ENCODE measurements at regions not wholly inside any gene's neighbourhood (a gene's known extent, or its start where the extent isn't known, plus 50 kb on each side); places are given as distances from the start of the nearest gene placed in this dataset.

GRCh38 chr4:54574500-54574899 lies 83.3 kb upstream of the KIT start:
- POLR2A ChIA-PET = no interaction called here
- Histone ChIP-seq H3K4me3 (replicated peaks in 1 of 3; ENCODE audit: insufficient read depth in 1 of 3, low read depth in 1 of 3, low read length in 3 of 3) (no peak overlapping the region), H2AFZ (ENCODE audit: low read depth, low read length) (no peak overlapping the region), H3K9me3 (replicated peaks; ENCODE audit: control insufficient read depth, insufficient read depth, low read length) (no peaks in the 10 kb centered on the region), H3K79me2 (ENCODE audit: control insufficient read depth, insufficient read depth, low read length) (no peaks in the 10 kb centered on the region), H3K4me1 (ENCODE audit: control insufficient read depth, extremely low read depth, insufficient read depth, low read length) (no peaks in the 10 kb centered on the region), H4K20me1 (replicated peaks; ENCODE audit: control insufficient read depth, extremely low read depth, insufficient read depth, low read length) (no peaks in the 10 kb centered on the region), H3K36me3 (ENCODE audit: control insufficient read depth in 2 of 2, extremely low read depth in 1 of 2, insufficient read depth in 2 of 2, low read length in 2 of 2) (no peaks in the 10 kb centered on the region), H3K27me3 (ENCODE audit: control insufficient read depth in 2 of 2, insufficient read depth in 2 of 2, low read length in 2 of 2) (no peaks in the 10 kb centered on the region), H3K9ac (replicated peaks; ENCODE audit: extremely low read depth, insufficient read depth, low read length) (no peak overlapping the region), H3K27ac (ENCODE audit: insufficient read depth, low read depth, low read length) (no peak overlapping the region), H3K4me2 (ENCODE audit: insufficient read depth, low read length) (no peak overlapping the region), H3K9me1 (replicated peaks; ENCODE audit: control insufficient read depth, extremely low read depth, insufficient read depth, low read length) (no peaks in the 10 kb centered on the region)
- dilution Hi-C loops (cut with MboI; ENCODE audit: extremely low pct_ligation_motif_present, low sequenced_read_pairs) = no loop called here
- DNase-seq (ENCODE audit: low read depth, low spot score) = no peak
- intact Hi-C loops (cut with micrococcal nuclease) = no loop called here
- no TSS peak for BruUV-seq (replicated peaks)
- CTCF ChIA-PET = no interaction called here
- no peak for FAIRE-seq
- no peak for TF ChIP-seq POLR2A (IDR thresholded peaks at IDR 0.05; ENCODE audit: low read depth, low read length)
- TF ChIP-seq GATA2 (IDR thresholded peaks at IDR 0.05; ENCODE audit: insufficient read depth, insufficient read length, low read depth, low read length) = no peak
- no peak for TF ChIP-seq EZH2 (IDR thresholded peaks at IDR 0.05; ENCODE audit: borderline replicate concordance, low read depth, low read length, severe bottlenecking)
- TF ChIP-seq, protein P1, sequence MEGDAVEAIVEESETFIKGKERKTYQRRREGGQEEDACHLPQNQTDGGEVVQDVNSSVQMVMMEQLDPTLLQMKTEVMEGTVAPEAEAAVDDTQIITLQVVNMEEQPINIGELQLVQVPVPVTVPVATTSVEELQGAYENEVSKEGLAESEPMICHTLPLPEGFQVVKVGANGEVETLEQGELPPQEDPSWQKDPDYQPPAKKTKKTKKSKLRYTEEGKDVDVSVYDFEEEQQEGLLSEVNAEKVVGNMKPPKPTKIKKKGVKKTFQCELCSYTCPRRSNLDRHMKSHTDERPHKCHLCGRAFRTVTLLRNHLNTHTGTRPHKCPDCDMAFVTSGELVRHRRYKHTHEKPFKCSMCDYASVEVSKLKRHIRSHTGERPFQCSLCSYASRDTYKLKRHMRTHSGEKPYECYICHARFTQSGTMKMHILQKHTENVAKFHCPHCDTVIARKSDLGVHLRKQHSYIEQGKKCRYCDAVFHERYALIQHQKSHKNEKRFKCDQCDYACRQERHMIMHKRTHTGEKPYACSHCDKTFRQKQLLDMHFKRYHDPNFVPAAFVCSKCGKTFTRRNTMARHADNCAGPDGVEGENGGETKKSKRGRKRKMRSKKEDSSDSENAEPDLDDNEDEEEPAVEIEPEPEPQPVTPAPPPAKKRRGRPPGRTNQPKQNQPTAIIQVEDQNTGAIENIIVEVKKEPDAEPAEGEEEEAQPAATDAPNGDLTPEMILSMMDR (IDR thresholded peaks at IDR 0.05; ENCODE audit: extremely low read depth in 1 of 2, insufficient read depth in 1 of 2, low read depth in 1 of 2, low read length in 2 of 2) = no peak
- TF ChIP-seq MAX (IDR thresholded peaks at IDR 0.05; ENCODE audit: insufficient read depth, insufficient read length) = no peak
- no peak for TF ChIP-seq JUN (IDR thresholded peaks at IDR 0.05; ENCODE audit: borderline replicate concordance, insufficient read depth, insufficient read length, low read depth)

- ChIA-PET POLR2A (no interaction called here), CTCF (no interaction called here)
- no peak overlapping the region for H3K9ac ChIP-seq (replicated peaks; ENCODE audit: extremely low read depth, insufficient read depth, low read length)
- FAIRE-seq (no peak), DNase-seq (ENCODE audit: low read depth, low spot score) (no peak)
- H3K9me3 ChIP-seq (replicated peaks; ENCODE audit: control insufficient read depth, insufficient read depth, low read length) = no peaks in the 10 kb centered on the region
- H4K20me1 ChIP-seq (replicated peaks; ENCODE audit: control insufficient read depth, extremely low read depth, insufficient read depth, low read length) = no peaks in the 10 kb centered on the region
- no peaks in the 10 kb centered on the region for H3K79me2 ChIP-seq (ENCODE audit: control insufficient read depth, insufficient read depth, low read length)
- no peaks in the 10 kb centered on the region for H3K27me3 ChIP-seq (ENCODE audit: control insufficient read depth in 2 of 2, insufficient read depth in 2 of 2, low read length in 2 of 2)
- intact Hi-C loops (cut with micrococcal nuclease) (no loop called here), dilution Hi-C loops (cut with MboI; ENCODE audit: extremely low pct_ligation_motif_present, low sequenced_read_pairs) (no loop called here)
- no TSS peak for BruUV-seq (replicated peaks)
- no peaks in the 10 kb centered on the region for H3K4me1 ChIP-seq (ENCODE audit: control insufficient read depth, extremely low read depth, insufficient read depth, low read length)
- TF ChIP-seq POLR2A (IDR thresholded peaks at IDR 0.05; ENCODE audit: low read depth, low read length) (no peak), GATA2 (IDR thresholded peaks at IDR 0.05; ENCODE audit: insufficient read depth, insufficient read length, low read depth, low read length) (no peak), JUN (IDR thresholded peaks at IDR 0.05; ENCODE audit: borderline replicate concordance, insufficient read depth, insufficient read length, low read depth) (no peak), MYC (IDR thresholded peaks at IDR 0.05; ENCODE audit: low read depth, low read length) (no peak), FOS (IDR thresholded peaks at IDR 0.05; ENCODE audit: borderline replicate concordance, insufficient read depth, low read length) (no peak), POLR2AphosphoS5 (IDR thresholded peaks at IDR 0.05; ENCODE audit: insufficient read depth, low read depth, low read length) (no peak), MAX (IDR thresholded peaks at IDR 0.05; ENCODE audit: insufficient read depth, insufficient read length) (no peak), EZH2 (IDR thresholded peaks at IDR 0.05; ENCODE audit: borderline replicate concordance, low read depth, low read length, severe bottlenecking) (no peak)
- TF ChIP-seq, protein P1 (IDR thresholded peaks at IDR 0.05; ENCODE audit: extremely low read depth in 1 of 2, insufficient read depth in 1 of 2, low read depth in 1 of 2, low read length in 2 of 2) = no peak
- H3K9me1 ChIP-seq (replicated peaks; ENCODE audit: control insufficient read depth, extremely low read depth, insufficient read depth, low read length) = no peaks in the 10 kb centered on the region
- no peak overlapping the region for H2AFZ ChIP-seq (ENCODE audit: low read depth, low read length)
- H3K27ac ChIP-seq (ENCODE audit: insufficient read depth, low read depth, low read length) = no peak overlapping the region
- H3K4me2 ChIP-seq (ENCODE audit: insufficient read depth, low read length) = no peak overlapping the region
- no peaks in the 10 kb centered on the region for H3K36me3 ChIP-seq (ENCODE audit: control insufficient read depth in 2 of 2, extremely low read depth in 1 of 2, insufficient read depth in 2 of 2, low read length in 2 of 2)
- H3K4me3 ChIP-seq (replicated peaks in 1 of 3; ENCODE audit: insufficient read depth in 1 of 3, low read depth in 1 of 3, low read length in 3 of 3) = no peak overlapping the region
Observed at GRCh38 chr4:54575919-54576318, 81.8 kb upstream of the KIT start.
